Astrocyte (in vitro differentiated cells and primary cell): ENCODE measurements at regions not wholly inside any gene's neighbourhood (a gene's known extent, or its start where the extent isn't known, plus 50 kb on each side); places are given as distances from the start of the nearest gene placed in this dataset.

Source experiments
- DNase-seq: peaks from one replicate; pipeline ENCODE4 v3.0.0-alpha.2; 2010; ENCODE audit warnings: low read depth
- FAIRE-seq: peaks from 2 replicates; lab custom pipeline; 2011; peaks lifted over from hg19 to GRCh38; lab: Jason Lieb, UNC
- H2AFZ ChIP-seq: 2 replicates; pipeline ENCODE4 v1.6.0; 2012; ENCODE audit warnings: low read depth, low read length, inconsistent platforms
- H3K27ac ChIP-seq: 2 replicates; pipeline ENCODE4 v1.5.1; 2011; ENCODE audit warnings: low read depth, low read length, inconsistent platforms
- H3K27me3 ChIP-seq: 2 replicates; pipeline ENCODE4 v1.6.0; 2011; ENCODE audit warnings: low read length, inconsistent platforms; ENCODE audit not compliant: insufficient read depth
- H3K36me3 ChIP-seq: 2 replicates; pipeline ENCODE4 v1.5.1; 2011; ENCODE audit warnings: low read length, inconsistent platforms; ENCODE audit not compliant: insufficient read depth
- H3K4me1 ChIP-seq: 2 replicates; pipeline ENCODE4 v1.5.1; 2011; ENCODE audit warnings: low read length, inconsistent platforms; ENCODE audit not compliant: insufficient read depth
- H3K4me2 ChIP-seq: 2 replicates; pipeline ENCODE4 v1.6.0; 2012; ENCODE audit warnings: low read length, inconsistent platforms
- H3K4me3 ChIP-seq: 2 replicates; pipeline ENCODE4 v1.5.1; 2011; ENCODE audit warnings: low read depth, mild to moderate bottlenecking, low read length, inconsistent platforms; ENCODE audit not compliant: insufficient read depth
- H3K79me2 ChIP-seq: 2 replicates; pipeline ENCODE4 v1.6.0; 2012; ENCODE audit warnings: mild to moderate bottlenecking, low read length, inconsistent platforms; ENCODE audit not compliant: insufficient read depth
- H3K9ac ChIP-seq: 2 replicates; pipeline ENCODE4 v1.6.0; 2012; ENCODE audit warnings: mild to moderate bottlenecking, low read length, inconsistent platforms
- H3K9me3 ChIP-seq: 2 replicates; pipeline ENCODE4 v1.5.1; 2012; ENCODE audit warnings: low read depth, mild to moderate bottlenecking, low read length, inconsistent platforms; ENCODE audit not compliant: insufficient read depth
- H4K20me1 ChIP-seq: 2 replicates; pipeline ENCODE4 v1.6.0; 2012; ENCODE audit warnings: low read length, inconsistent platforms; ENCODE audit not compliant: insufficient read depth
- H3K27ac Mint-ChIP-seq: one replicate; pipeline ENCODE4 v1.8.0; 2021; ENCODE audit warnings: mild to moderate bottlenecking, mixed read lengths; ENCODE audit not compliant: unreplicated experiment
- H3K27me3 Mint-ChIP-seq: one replicate; pipeline ENCODE4 v1.8.0; 2021; ENCODE audit warnings: low read depth, mixed read lengths; ENCODE audit not compliant: unreplicated experiment
- H3K36me3 Mint-ChIP-seq: one replicate; pipeline ENCODE4 v1.8.0; 2021; ENCODE audit warnings: low read depth, mixed read lengths; ENCODE audit not compliant: unreplicated experiment
- H3K4me1 Mint-ChIP-seq: one replicate; pipeline ENCODE4 v1.8.0; 2021; ENCODE audit warnings: low read depth, mixed read lengths; ENCODE audit not compliant: unreplicated experiment
- H3K4me3 Mint-ChIP-seq: one replicate; pipeline ENCODE4 v1.8.0; 2021; ENCODE audit warnings: mild to moderate bottlenecking, moderate library complexity, mixed read lengths; ENCODE audit not compliant: unreplicated experiment
- H3K9me3 Mint-ChIP-seq: one replicate; pipeline ENCODE4 v1.8.0; 2021; ENCODE audit warnings: mild to moderate bottlenecking, mixed read lengths; ENCODE audit not compliant: unreplicated experiment
- CTCF ChIP-seq: IDR thresholded peaks from 2 replicates; pipeline ENCODE4 v1.5.1; 2011; ENCODE audit warnings: low read depth, mild to moderate bottlenecking, inconsistent platforms, low read length, moderate library complexity; ENCODE audit not compliant: insufficient read depth
- EZH2 ChIP-seq: IDR thresholded peaks from 2 replicates; pipeline ENCODE4 v1.6.1; 2012; ENCODE audit warnings: mild to moderate bottlenecking, low read length, inconsistent platforms; ENCODE audit not compliant: insufficient read depth

- no peaks in the 10 kb centered on the region for H3K9me3 ChIP-seq
- Mint-ChIP-seq H3K9me3 (peaks cover 2% of the 10 kb centered on the region), H3K27me3 (peaks cover 17% of the 10 kb centered on the region), H3K4me1 (no peaks in the 10 kb centered on the region), H3K27ac (no peak overlapping the region), H3K4me3 (no peak overlapping the region), H3K36me3 (no peaks in the 10 kb centered on the region)
- no peak overlapping the region for H3K27ac ChIP-seq
- H3K4me1 ChIP-seq: no peaks in the 10 kb centered on the region
- H3K36me3 ChIP-seq: no peaks in the 10 kb centered on the region
- DNase-seq (no peak), FAIRE-seq (no peak)
- H3K79me2 ChIP-seq: no peaks in the 10 kb centered on the region
- H4K20me1 ChIP-seq: no peaks in the 10 kb centered on the region
- TF ChIP-seq CTCF (no peak), EZH2 (no peak)
- no peak overlapping the region for H3K4me2 ChIP-seq
- H2AFZ ChIP-seq: no peak overlapping the region
- H3K4me3 ChIP-seq: no peak overlapping the region
- H3K27me3 ChIP-seq: no peaks in the 10 kb centered on the region
- H3K9ac ChIP-seq: no peak overlapping the region
Observed at GRCh38 chr9:89893886-89894285, 289.1 kb downstream of the GADD45G start.

- Histone ChIP-seq H4K20me1 (no peaks in the 10 kb centered on the region), H3K4me3 (no peak overlapping the region), H3K27me3 (no peaks in the 10 kb centered on the region), H3K79me2 (no peaks in the 10 kb centered on the region), H3K4me1 (no peaks in the 10 kb centered on the region), H3K9ac (no peak overlapping the region), H3K4me2 (no peak overlapping the region), H3K27ac (no peak overlapping the region), H2AFZ (no peak overlapping the region), H3K36me3 (no peaks in the 10 kb centered on the region), H3K9me3 (no peaks in the 10 kb centered on the region)
- H3K4me3 Mint-ChIP-seq: no peak overlapping the region
- TF ChIP-seq CTCF (no peak), EZH2 (no peak)
- H3K27ac Mint-ChIP-seq: no peak overlapping the region
- H3K36me3 Mint-ChIP-seq: no peaks in the 10 kb centered on the region
- H3K27me3 Mint-ChIP-seq: peaks cover 13% of the 10 kb centered on the region
- FAIRE-seq (no peak), DNase-seq (no peak)
- peaks cover 5% of the 10 kb centered on the region for H3K4me1 Mint-ChIP-seq
- H3K9me3 Mint-ChIP-seq: no peaks in the 10 kb centered on the region
Observed at GRCh38 chr9:89896806-89897340, 292.1 kb downstream of the GADD45G start.

- H3K79me2 ChIP-seq: no peaks in the 10 kb centered on the region
- no peak overlapping the region for H3K27ac Mint-ChIP-seq
- H3K4me3 ChIP-seq: no peak overlapping the region
- H2AFZ ChIP-seq: no peak overlapping the region
- no peaks in the 10 kb centered on the region for H3K36me3 Mint-ChIP-seq
- no peaks in the 10 kb centered on the region for H4K20me1 ChIP-seq
- H3K9me3 Mint-ChIP-seq: no peaks in the 10 kb centered on the region
- no peaks in the 10 kb centered on the region for H3K36me3 ChIP-seq
- no peak overlapping the region for H3K4me3 Mint-ChIP-seq
- no peak overlapping the region for H3K9ac ChIP-seq
- TF ChIP-seq CTCF: no peak
- H3K4me1 ChIP-seq: peaks cover 4% of the 10 kb centered on the region
- no peak overlapping the region for H3K4me2 ChIP-seq
- peaks cover 11% of the 10 kb centered on the region for H3K27me3 Mint-ChIP-seq
- no peaks in the 10 kb centered on the region for H3K9me3 ChIP-seq
- no peak overlapping the region for H3K27ac ChIP-seq
- peaks cover 11% of the 10 kb centered on the region for H3K4me1 Mint-ChIP-seq
- H3K27me3 ChIP-seq: no peaks in the 10 kb centered on the region
- FAIRE-seq (no peak), DNase-seq (no peak)
Observed at GRCh38 chr9:89899573-89899972, 294.8 kb downstream of the GADD45G start.
